Right lobe of liver (tissue), 4 donors: ENCODE measurements at regions not wholly inside any gene's neighbourhood (a gene's known extent, or its start where the extent isn't known, plus 50 kb on each side); places are given as distances from the start of the nearest gene placed in this dataset.

Source experiments
- POLR2A ChIP-seq: fragments of 450-650 bp; IDR thresholded peaks from one replicate; pipeline ENCODE4 v1.6.1; 2017; ENCODE audit warnings: antibody characterized with exemption, mild to moderate bottlenecking
- TF ChIP-seq, protein P1 (sequence below), 4 donors: fragments of 200-600 bp in 3 of 4; fragments of 450-650 bp in 1 of 4; IDR thresholded peaks; one replicate each; pipeline versions ENCODE4 v1.5.1 to v1.8.0; 2016 to 2022; ENCODE audit warnings: antibody characterized with exemption in 4 of 4, mild to moderate bottlenecking in 2 of 4
- donor health status: DM: no; HTN: no; CAD: no.
- donor health status: DM: no; HTN: no; CAD: no.
- donor health status: DM: no; HTN: yes; CAD: no.

DNA sequence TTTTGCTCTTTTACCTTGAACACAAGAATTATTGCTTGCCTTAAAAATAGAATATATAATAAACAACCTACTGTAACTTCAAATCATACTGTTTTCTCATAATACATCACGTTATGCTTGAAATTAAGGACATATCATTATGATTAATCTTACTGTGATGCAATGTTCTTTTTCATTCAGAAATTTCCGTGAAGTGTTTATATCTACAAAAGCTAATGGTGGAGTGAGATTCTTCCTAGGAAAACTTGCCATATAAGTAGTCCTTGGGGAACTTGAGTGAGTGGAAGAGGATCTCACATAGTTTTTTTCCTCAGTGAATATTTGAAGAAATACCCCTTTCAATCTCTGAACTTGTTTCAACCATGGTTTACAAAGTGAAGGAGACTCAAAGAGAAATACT, 498.7 kb upstream of the CBLB start:
- TF ChIP-seq, protein P1, sequence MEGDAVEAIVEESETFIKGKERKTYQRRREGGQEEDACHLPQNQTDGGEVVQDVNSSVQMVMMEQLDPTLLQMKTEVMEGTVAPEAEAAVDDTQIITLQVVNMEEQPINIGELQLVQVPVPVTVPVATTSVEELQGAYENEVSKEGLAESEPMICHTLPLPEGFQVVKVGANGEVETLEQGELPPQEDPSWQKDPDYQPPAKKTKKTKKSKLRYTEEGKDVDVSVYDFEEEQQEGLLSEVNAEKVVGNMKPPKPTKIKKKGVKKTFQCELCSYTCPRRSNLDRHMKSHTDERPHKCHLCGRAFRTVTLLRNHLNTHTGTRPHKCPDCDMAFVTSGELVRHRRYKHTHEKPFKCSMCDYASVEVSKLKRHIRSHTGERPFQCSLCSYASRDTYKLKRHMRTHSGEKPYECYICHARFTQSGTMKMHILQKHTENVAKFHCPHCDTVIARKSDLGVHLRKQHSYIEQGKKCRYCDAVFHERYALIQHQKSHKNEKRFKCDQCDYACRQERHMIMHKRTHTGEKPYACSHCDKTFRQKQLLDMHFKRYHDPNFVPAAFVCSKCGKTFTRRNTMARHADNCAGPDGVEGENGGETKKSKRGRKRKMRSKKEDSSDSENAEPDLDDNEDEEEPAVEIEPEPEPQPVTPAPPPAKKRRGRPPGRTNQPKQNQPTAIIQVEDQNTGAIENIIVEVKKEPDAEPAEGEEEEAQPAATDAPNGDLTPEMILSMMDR (IDR thresholded peaks at IDR 0.05), result no peak
- TF ChIP-seq POLR2A, result no peak
